NCI-H2171 treated with DMSO at 0.1 percent for 48 hours (cell line): ENCODE measurements at regions not wholly inside any gene's neighbourhood (a gene's known extent, or its start where the extent isn't known, plus 50 kb on each side); places are given as distances from the start of the nearest gene placed in this dataset.

Source experiments
- DNase-seq: peaks from one replicate; lab custom pipeline; 2025; lab: John Stamatoyannopoulos, UW

GRCh38 chr21:24894324-24894723 lies 713.0 kb downstream of the MRPL39 start:
- no peak for DNase-seq

GRCh38 chr21:24890021-24890420 lies 717.3 kb downstream of the MRPL39 start:
- no peak for DNase-seq

GRCh38 chr21:24881506-24881905 lies 725.8 kb downstream of the MRPL39 start:
- no peak for DNase-seq

- DNase-seq, result no peak
Measured at GRCh38 chr21:24870633-24871032, 736.6 kb downstream of the MRPL39 start.

- no peak for DNase-seq
Measured at GRCh38 chr21:24869862-24870261, 737.4 kb downstream of the MRPL39 start.

- DNase-seq, result no peak
Measured at GRCh38 chr21:24868117-24868516, 739.2 kb downstream of the MRPL39 start.

- DNase-seq, result no peak
Measured at GRCh38 chr21:24861471-24861870, 745.8 kb downstream of the MRPL39 start.

GRCh38 chr21:24856326-24856725 lies 751.0 kb downstream of the MRPL39 start:
- no peak for DNase-seq

GRCh38 chr21:24852610-24853195 lies 754.6 kb downstream of the MRPL39 start:
- DNase-seq, result no peak

GRCh38 chr21:24850121-24850520 lies 757.2 kb downstream of the MRPL39 start:
- no peak for DNase-seq

- peak; percentile 32 for DNase-seq
Measured at GRCh38 chr21:24844671-24845070, 762.6 kb downstream of the MRPL39 start.

- DNase-seq, result no peak
Measured at GRCh38 chr21:24840287-24840686, 767.0 kb downstream of the MRPL39 start.

GRCh38 chr21:24832961-24833360 lies 774.3 kb downstream of the MRPL39 start:
- no peak for DNase-seq

- no peak for DNase-seq
Measured at GRCh38 chr21:24829397-24829796, 777.9 kb downstream of the MRPL39 start.

GRCh38 chr21:24826822-24827221 lies 780.5 kb downstream of the MRPL39 start:
- no peak for DNase-seq

- no peak for DNase-seq
Measured at GRCh38 chr21:24825348-24825747, 781.9 kb downstream of the MRPL39 start.

- peak; percentile 6 for DNase-seq
Measured at GRCh38 chr21:24824209-24824608, 783.1 kb downstream of the MRPL39 start.

GRCh38 chr21:24823247-24823646 lies 784.0 kb downstream of the MRPL39 start:
- no peak for DNase-seq

- DNase-seq, result peak; percentile 85
Measured at GRCh38 chr21:24785033-24785432, 822.2 kb downstream of the MRPL39 start.

GRCh38 chr21:24781146-24781545 lies 826.1 kb downstream of the MRPL39 start:
- no peak for DNase-seq

GRCh38 chr21:24759348-24760075 lies 847.8 kb downstream of the MRPL39 start:
- no peak for DNase-seq

- no peak for DNase-seq
Measured at GRCh38 chr21:24738063-24738462, 869.2 kb downstream of the MRPL39 start.

- no peak for DNase-seq
Measured at GRCh38 chr21:24737296-24737850, 869.9 kb downstream of the MRPL39 start.

- DNase-seq, result no peak
Measured at GRCh38 chr21:24730661-24731060, 876.6 kb downstream of the MRPL39 start.
